PC-3 (cell line): ENCODE measurements at regions not wholly inside any gene's neighbourhood (a gene's known extent, or its start where the extent isn't known, plus 50 kb on each side); places are given as distances from the start of the nearest gene placed in this dataset.

Experiments used
- CTCF ChIP-seq: fragments of 300-600 bp; sonication (generic); conservative IDR thresholded peaks from 2 replicates; pipeline ENCODE4 v1.5.1; 2017; ENCODE audit warnings: antibody characterized with exemption, low read depth, mild to moderate bottlenecking, low read length
- EZH2phosphoT487 ChIP-seq: fragments of 300-600 bp; sonication (generic); IDR thresholded peaks from 2 replicates; pipeline ENCODE4 v1.6.1; 2018; ENCODE audit warnings: mild to moderate bottlenecking, antibody characterized with exemption, low read length, borderline replicate concordance

- TF ChIP-seq CTCF (no peak), EZH2phosphoT487 (no peak)
Measured at GRCh38 chr5:176742246-176743105, 67.9 kb upstream of the UNC5A start.
